ENCODE measurements at regions not wholly inside any gene's neighbourhood (a gene's known extent, or its start where the extent isn't known, plus 50 kb on each side); places are given as distances from the start of the nearest gene placed in this dataset.

GRCh38 chr2:67570611-67571010, 173.5 kb downstream of the ETAA1 start:
- Mint-ChIP-seq H3K9me3 (peaks cover 0 to 9% (median 6%) of the 10 kb centered on the region in 7 donors), H3K4me1 (no peaks in the 10 kb centered on the region), H3K4me3 (no peak overlapping the region), H3K27me3 (ENCODE audit: low read depth in 3 of 3) (no peaks in the 10 kb centered on the region), H3K36me3 (no peaks in the 10 kb centered on the region), H3K27ac (no peak overlapping the region)
- Histone ChIP-seq H3K36me3 (replicated peaks in 1 of 2; ENCODE audit: control insufficient read depth in 1 of 2, insufficient read depth in 2 of 2, low read length in 2 of 2) (no peaks in the 10 kb centered on the region), H3K9ac (ENCODE audit: insufficient read depth, low read length, poor library complexity, severe bottlenecking) (no peak overlapping the region), H3K27ac (ENCODE audit: low read depth in 1 of 2, low read length in 2 of 2) (no peak overlapping the region), H3K27me3 (ENCODE audit: control insufficient read depth in 2 of 2, insufficient read depth in 2 of 2, low read length in 2 of 2) (no peaks in the 10 kb centered on the region), H2AFZ (ENCODE audit: insufficient read depth, low read depth, low read length, poor library complexity, severe bottlenecking) (no peak overlapping the region), H4K20me1 (ENCODE audit: insufficient read depth, low read length) (no peaks in the 10 kb centered on the region), H3K9me3 (replicated peaks in 1 of 2; ENCODE audit: control insufficient read depth in 1 of 2, insufficient read depth in 1 of 2, low read length in 2 of 2) (peaks cover 0 to 4% of the 10 kb centered on the region in 2 donors), H3K4me2 (replicated peaks; ENCODE audit: extremely low read depth, low read length, poor library complexity, severe bottlenecking) (no peak overlapping the region), H3K4me1 (ENCODE audit: control insufficient read depth in 1 of 2, insufficient read depth in 2 of 2, low read length in 2 of 2) (no peaks in the 10 kb centered on the region), H3K4me3 (replicated peaks in 1 of 3; ENCODE audit: low read depth in 2 of 3, low read length in 3 of 3) (no peak overlapping the region), H3K79me2 (ENCODE audit: insufficient read depth, low read length) (no peaks in the 10 kb centered on the region)
- 52% methylated on average over 2 of the region's 2 CpGs for WGBS (ENCODE audit: insufficient coverage)
- intact Hi-C loops (cut with micrococcal nuclease), result no loop called here
- DNase-seq, result no peak
- TF ChIP-seq CTCF (IDR thresholded peaks at IDR 0.05), result no peak

- Histone ChIP-seq H3K4me2 (replicated peaks; ENCODE audit: extremely low read depth, low read length, poor library complexity, severe bottlenecking) (no peak overlapping the region), H3K79me2 (ENCODE audit: insufficient read depth, low read length) (no peaks in the 10 kb centered on the region), H3K27ac (ENCODE audit: low read depth in 1 of 2, low read length in 2 of 2) (no peak overlapping the region), H3K9me3 (replicated peaks in 1 of 2; ENCODE audit: control insufficient read depth in 1 of 2, insufficient read depth in 1 of 2, low read length in 2 of 2) (no peaks in the 10 kb centered on the region), H3K36me3 (replicated peaks in 1 of 2; ENCODE audit: control insufficient read depth in 1 of 2, insufficient read depth in 2 of 2, low read length in 2 of 2) (no peaks in the 10 kb centered on the region), H4K20me1 (ENCODE audit: insufficient read depth, low read length) (no peaks in the 10 kb centered on the region), H3K9ac (ENCODE audit: insufficient read depth, low read length, poor library complexity, severe bottlenecking) (no peak overlapping the region), H3K4me3 (replicated peaks in 1 of 3; ENCODE audit: low read depth in 2 of 3, low read length in 3 of 3) (no peak overlapping the region), H3K4me1 (ENCODE audit: control insufficient read depth in 1 of 2, insufficient read depth in 2 of 2, low read length in 2 of 2) (no peaks in the 10 kb centered on the region), H3K27me3 (ENCODE audit: control insufficient read depth in 2 of 2, insufficient read depth in 2 of 2, low read length in 2 of 2) (no peaks in the 10 kb centered on the region), H2AFZ (ENCODE audit: insufficient read depth, low read depth, low read length, poor library complexity, severe bottlenecking) (no peak overlapping the region)
- no peak for DNase-seq
- no peak for TF ChIP-seq CTCF (IDR thresholded peaks at IDR 0.05)
- Mint-ChIP-seq H3K4me1 (no peaks in the 10 kb centered on the region), H3K27ac (no peak overlapping the region), H3K36me3 (no peaks in the 10 kb centered on the region), H3K27me3 (ENCODE audit: low read depth in 3 of 3) (no peaks in the 10 kb centered on the region), H3K4me3 (no peak overlapping the region), H3K9me3 (peaks cover 2 to 5% (median 5%) of the 10 kb centered on the region in 7 donors)
- intact Hi-C loops (cut with micrococcal nuclease), result no loop called here
These were observed 174.9 kb downstream of the ETAA1 start for GRCh38 chr2:67571785-67572718.
